Gastrocnemius medialis (tissue), 4 donors: ENCODE measurements at regions not wholly inside any gene's neighbourhood (a gene's known extent, or its start where the extent isn't known, plus 50 kb on each side); places are given as distances from the start of the nearest gene placed in this dataset.
"Not testable (repeated sequence)": the region's sequence is repeated elsewhere in the genome, so short reads cannot be mapped to it uniquely, and the experiment has no call there.

Experiments used
- ATAC-seq, 2 donors: fragments of 150-250 bp; one replicate each; pipeline ENCODE4 v1.9.1; 2016
- DNase-seq, 2 donors: peaks; one replicate each; pipeline ENCODE4 v3.0.0-alpha.2; 2019
- H3K27ac ChIP-seq, 4 donors: fragments of 200-600 bp; sonication (generic); 1 replicate in 1 of 4; 2 replicates in 3 of 4; pipeline ENCODE4 v1.5.1; 2016 to 2018; ENCODE audit warnings: mild to moderate bottlenecking in 2 of 4, moderate library complexity in 1 of 4
- H3K27me3 ChIP-seq, 3 donors: fragments of 200-600 bp; sonication (generic) in 2 of 3; 1 replicate in 1 of 3; 2 replicates in 2 of 3; pipeline versions ENCODE4 v1.5.1 to v1.6.0; 2016 to 2019; ENCODE audit warnings: mild to moderate bottlenecking in 1 of 3, moderate library complexity in 1 of 3
- H3K36me3 ChIP-seq, 2 donors: fragments of 200-600 bp; sonication (generic) in 1 of 2; one replicate each; pipeline ENCODE4 v1.5.1; 2017 to 2018
- H3K4me1 ChIP-seq, 2 donors: fragments of 200-600 bp; sonication (generic) in 1 of 2; one replicate each; pipeline ENCODE4 v1.5.1; 2016 to 2017; ENCODE audit warnings: mild to moderate bottlenecking in 2 of 2
- H3K4me3 ChIP-seq, 4 donors: fragments of 200-600 bp; sonication (generic) in 3 of 4; 1 replicate in 1 of 4; 2 replicates in 3 of 4; pipeline ENCODE4 v1.5.1; 2016 to 2019; ENCODE audit warnings: mild to moderate bottlenecking in 2 of 4
- H3K9me3 ChIP-seq, 3 donors: fragments of 200-600 bp; sonication (generic) in 2 of 3; 1 replicate in 1 of 3; 2 replicates in 2 of 3; pipeline ENCODE4 v1.5.1; 2016 to 2019
- CTCF ChIP-seq, 5 experiments: fragments of 450-650 bp in 3 of 5; fragments of 200-600 bp in 2 of 5; sonication (generic) in 2 of 5; IDR thresholded peaks in 4 of 5; conservative IDR thresholded peaks in 1 of 5; 1 replicate in 4 of 5; 2 replicates in 1 of 5; pipeline ENCODE4 v1.5.1; 2016 to 2019; ENCODE audit warnings: antibody characterized with exemption in 5 of 5, mild to moderate bottlenecking in 3 of 5, moderate library complexity in 3 of 5
- POLR2A ChIP-seq, 2 donors: fragments of 450-650 bp; IDR thresholded peaks; one replicate each; pipeline ENCODE4 v1.6.1; 2017; ENCODE audit warnings: antibody characterized with exemption in 2 of 2, mild to moderate bottlenecking in 2 of 2, moderate library complexity in 2 of 2
- in situ Hi-C, 4 donors: fragments of 200-750 bp; cut with MboI; loops; one replicate each; pipeline versions ENCODE4 v1.15.0 to v1.8.0; 2017; ENCODE audit warnings: low sequenced_read_pairs in 4 of 4
- intact Hi-C: fragments of 100-400 bp; cut with DNase I; formaldehyde crosslinking; loops from one replicate; pipeline ENCODE4 v1.15.1; 2023; ENCODE audit warnings: low total_unique reads

DNA sequence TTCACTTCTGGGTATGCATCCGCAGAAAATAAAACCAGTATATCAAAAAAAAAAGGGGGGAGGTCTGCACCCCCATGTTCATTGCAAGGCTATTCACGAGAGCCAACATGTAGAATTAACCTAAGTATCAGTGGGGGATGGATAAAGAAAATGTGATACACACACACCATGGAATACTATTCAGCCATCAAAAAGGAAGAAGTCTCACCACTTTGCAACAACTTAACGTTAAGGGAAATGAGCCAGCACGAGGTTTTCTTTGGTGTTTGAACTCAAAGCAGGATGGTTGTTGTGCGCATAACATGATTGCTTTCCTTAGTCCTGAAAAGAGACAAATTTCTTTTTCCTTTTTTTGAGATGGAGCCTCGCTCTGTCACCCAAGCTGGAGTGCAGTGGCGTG lies 222.7 kb downstream of the SHOX start:
- Histone ChIP-seq H3K27me3 (no peaks in the 10 kb centered on the region), H3K4me3 (no peak overlapping the region), H3K36me3 (no peaks in the 10 kb centered on the region), H3K27ac (no peak overlapping the region), H3K4me1 (no peaks in the 10 kb centered on the region), H3K9me3 (no peaks in the 10 kb centered on the region)
- no peak for ATAC-seq
- DNase-seq: no peak
- TF ChIP-seq POLR2A (IDR thresholded peaks at IDR 0.05) (no peak), CTCF (IDR thresholded peaks at IDR 0.05 in 4 of 5, conservative IDR thresholded peaks at IDR 0.05 in 1 of 5) (no peak)
- intact Hi-C loops: no loop called here
- in situ Hi-C loops: no loop called here

GRCh38 chrX:850471-850916 lies 219.9 kb downstream of the SHOX start:
- intact Hi-C loops (no loop called here), in situ Hi-C loops (no loop called here)
- DNase-seq: no peak
- H3K27me3 ChIP-seq: no peaks in the 10 kb centered on the region
- no peak overlapping the region for H3K27ac ChIP-seq
- ATAC-seq: no peak
- TF ChIP-seq POLR2A (IDR thresholded peaks at IDR 0.05) (no peak), CTCF (IDR thresholded peaks at IDR 0.05 in 4 of 5, conservative IDR thresholded peaks at IDR 0.05 in 1 of 5) (no peak)
- H3K36me3 ChIP-seq: no peaks in the 10 kb centered on the region
- H3K4me3 ChIP-seq: no peak overlapping the region
- no peaks in the 10 kb centered on the region for H3K4me1 ChIP-seq
- H3K9me3 ChIP-seq: no peaks in the 10 kb centered on the region

- no peaks in the 10 kb centered on the region for H3K36me3 ChIP-seq
- H3K27me3 ChIP-seq: no peaks in the 10 kb centered on the region
- H3K9me3 ChIP-seq: no peaks in the 10 kb centered on the region
- TF ChIP-seq CTCF (IDR thresholded peaks at IDR 0.05 in 4 of 5, conservative IDR thresholded peaks at IDR 0.05 in 1 of 5): no peak
- TF ChIP-seq POLR2A (IDR thresholded peaks at IDR 0.05): no peak
- H3K27ac ChIP-seq: no peak overlapping the region
- intact Hi-C loops: no loop called here
- DNase-seq (no peak), ATAC-seq (no peak)
- in situ Hi-C loops: no loop called here
- H3K4me3 ChIP-seq: no peak overlapping the region
- no peaks in the 10 kb centered on the region for H3K4me1 ChIP-seq
Measured at GRCh38 chrX:848386-848785, 217.8 kb downstream of the SHOX start.

- intact Hi-C loops: no loop called here
- DNase-seq: no peak
- Histone ChIP-seq H3K36me3 (no peaks in the 10 kb centered on the region), H3K4me3 (no peak overlapping the region), H3K27ac (no peak overlapping the region), H3K9me3 (no peaks in the 10 kb centered on the region), H3K4me1 (no peaks in the 10 kb centered on the region), H3K27me3 (no peaks in the 10 kb centered on the region)
- no peak for ATAC-seq
- in situ Hi-C loops: no loop called here
- no peak for TF ChIP-seq CTCF (IDR thresholded peaks at IDR 0.05 in 4 of 5, conservative IDR thresholded peaks at IDR 0.05 in 1 of 5)
- no peak for TF ChIP-seq POLR2A (IDR thresholded peaks at IDR 0.05)
Measured at GRCh38 chrX:843306-843705, 212.7 kb downstream of the SHOX start.

DNA sequence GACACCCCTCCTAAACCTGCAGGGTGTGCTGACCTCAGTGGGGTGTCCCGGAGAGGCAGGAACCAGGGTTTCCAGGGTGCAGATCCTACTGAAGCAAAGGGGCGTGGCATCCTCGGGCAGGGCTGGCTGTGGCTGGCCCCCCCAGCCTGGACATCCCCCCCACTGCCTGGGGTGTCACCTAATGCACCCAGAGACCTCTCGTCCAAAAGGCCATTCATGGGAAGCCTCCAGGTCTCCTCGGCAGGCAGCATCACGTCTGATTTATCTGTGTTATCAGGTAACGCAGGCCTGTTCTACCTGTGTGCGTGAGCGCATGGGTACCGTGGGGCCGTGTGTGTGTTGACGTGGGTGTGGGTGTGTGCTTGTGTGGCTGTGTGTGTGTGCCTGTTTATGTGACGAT lies 210.0 kb downstream of the SHOX start:
- H3K36me3 ChIP-seq: no peaks in the 10 kb centered on the region
- no peaks in the 10 kb centered on the region for H3K27me3 ChIP-seq
- intact Hi-C loops: no loop called here
- H3K4me1 ChIP-seq: no peaks in the 10 kb centered on the region
- no peak overlapping the region for H3K27ac ChIP-seq
- ATAC-seq (no peak), DNase-seq (no peak)
- TF ChIP-seq CTCF (IDR thresholded peaks at IDR 0.05 in 4 of 5, conservative IDR thresholded peaks at IDR 0.05 in 1 of 5): no peak
- H3K4me3 ChIP-seq: no peak overlapping the region
- peaks cover 0 to 7% (median 0%) of the 10 kb centered on the region in 3 donors for H3K9me3 ChIP-seq
- in situ Hi-C loops: no loop called here

DNA sequence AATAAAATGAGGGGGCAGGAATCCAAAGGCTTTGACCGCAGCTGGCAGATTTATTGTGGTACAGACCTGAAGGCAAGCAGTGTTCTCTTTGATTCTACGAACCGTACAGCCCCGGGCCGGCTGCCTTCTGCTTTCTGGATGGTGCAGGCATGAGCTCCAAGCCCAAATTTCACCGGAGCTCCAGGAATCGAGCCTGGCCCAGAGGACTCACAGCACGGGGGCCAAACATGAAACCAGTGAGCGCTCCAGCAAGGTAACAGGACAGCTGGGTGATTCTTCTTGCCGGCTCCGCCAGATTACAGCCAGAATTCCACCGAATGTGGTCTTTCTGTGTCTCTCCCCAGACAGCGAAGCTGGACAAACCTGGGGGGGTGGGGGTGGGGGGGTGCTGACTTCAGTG lies 208.1 kb downstream of the SHOX start:
- H3K4me3 ChIP-seq, H3K36me3 ChIP-seq, in situ Hi-C loops, DNase-seq, H3K9me3 ChIP-seq, intact Hi-C loops, ATAC-seq, H3K4me1 ChIP-seq, H3K27ac ChIP-seq, H3K27me3 ChIP-seq: not testable (repeated sequence)

DNA sequence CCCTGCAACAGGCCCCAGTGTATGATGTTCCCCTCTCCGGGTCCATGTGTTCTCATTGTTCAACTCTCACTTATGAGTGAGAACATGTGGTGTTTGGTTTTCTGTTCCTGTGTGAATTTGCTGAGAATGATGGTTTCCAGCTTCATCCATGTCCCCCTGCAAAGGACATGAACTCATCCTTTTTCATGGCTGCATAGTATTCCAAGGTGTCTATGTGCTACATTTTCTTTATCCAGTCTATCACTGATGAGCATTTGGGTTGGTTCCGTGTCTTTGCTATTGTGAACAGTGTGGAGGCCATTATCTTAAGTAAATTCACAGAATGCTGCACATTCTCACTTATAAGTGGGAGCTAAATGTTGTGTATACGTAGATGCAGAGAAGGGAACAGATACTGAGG lies 205.3 kb downstream of the SHOX start:
- DNase-seq, H3K27ac ChIP-seq, H3K4me3 ChIP-seq, in situ Hi-C loops, H3K4me1 ChIP-seq, H3K27me3 ChIP-seq, H3K36me3 ChIP-seq, H3K9me3 ChIP-seq, ATAC-seq, intact Hi-C loops: not testable (repeated sequence)
